HG03521 (cell line): ENCODE measurements at regions not wholly inside any gene's neighbourhood (a gene's known extent, or its start where the extent isn't known, plus 50 kb on each side); places are given as distances from the start of the nearest gene placed in this dataset.

Experiments used
- ATAC-seq: cut with Tn5 transposase; IDR thresholded peaks from one replicate; pipeline ENCODE4 v1.9.1; 2021; ENCODE audit warnings: mild to moderate bottlenecking, moderate library complexity; ENCODE audit not compliant: unreplicated experiment

- ATAC-seq, result no peak
Observed at GRCh38 chr21:43304621-43305335, 122.2 kb downstream of the SIK1 start.

GRCh38 chr21:43304206-43304605 lies 122.7 kb downstream of the SIK1 start:
- ATAC-seq, result no peak

GRCh38 chr21:43303275-43304178 lies 123.4 kb downstream of the SIK1 start:
- no peak for ATAC-seq

- no peak for ATAC-seq
Observed at GRCh38 chr21:43302769-43303168, 124.2 kb downstream of the SIK1 start.

GRCh38 chr21:43302062-43302700 lies 124.8 kb downstream of the SIK1 start:
- ATAC-seq, result no peak

GRCh38 chr21:43301409-43302061 lies 125.4 kb downstream of the SIK1 start:
- no peak for ATAC-seq

GRCh38 chr21:43300496-43301408 lies 126.2 kb downstream of the SIK1 start:
- ATAC-seq, result no peak

- ATAC-seq, result no peak
Observed at GRCh38 chr21:43299441-43300277, 127.3 kb downstream of the SIK1 start.

GRCh38 chr21:43298546-43299440 lies 128.1 kb downstream of the SIK1 start:
- no peak for ATAC-seq

- ATAC-seq, result no peak
Observed at GRCh38 chr21:43297989-43298388, 128.9 kb downstream of the SIK1 start.

GRCh38 chr21:43297391-43297981 lies 128.7 kb downstream of the CRYAA start:
- no peak for ATAC-seq

- ATAC-seq, result no peak
Observed at GRCh38 chr21:43295066-43295958, 126.5 kb downstream of the CRYAA start.

- no peak for ATAC-seq
Observed at GRCh38 chr21:43294194-43294902, 125.5 kb downstream of the CRYAA start.

GRCh38 chr21:43292866-43293142 lies 124.0 kb downstream of the CRYAA start:
- no peak for ATAC-seq

GRCh38 chr21:43292041-43292865 lies 123.4 kb downstream of the CRYAA start:
- ATAC-seq, result no peak
